Panc1 (cell line): ENCODE measurements at regions not wholly inside any gene's neighbourhood (a gene's known extent, or its start where the extent isn't known, plus 50 kb on each side); places are given as distances from the start of the nearest gene placed in this dataset.

Source experiments
- ATAC-seq: fragments of 200-7000 bp; cut with Tn5 transposase; 2 replicates; pipeline ENCODE4 v1.9.1; 2020; ENCODE audit warnings: mild to moderate bottlenecking, moderate library complexity
- BruUV-seq: library from RNA; stranded (reverse); fragments of 400-500 nt; replicated peaks from 2 replicates; lab custom pipeline; 2021; lab: Mats Ljungman, UMichigan
- CTCF ChIA-PET: fragments of 300-600 bp; sonication (Branson Sonifier 250); formaldehyde crosslinking; loops from one replicate; lab custom pipeline; 2022; ENCODE audit warnings: antibody characterized with exemption; lab: Charles Lee
- POLR2A ChIA-PET: fragments of 300-600 bp; sonication (Branson Sonifier 250); formaldehyde crosslinking; loops from one replicate; lab custom pipeline; 2022; ENCODE audit warnings: antibody characterized with exemption; lab: Charles Lee
- DNase-seq: peaks from one replicate; pipeline ENCODE4 v3.0.0-alpha.2; 2010; ENCODE audit warnings: low read depth, low spot score
- H3K27ac ChIP-seq: 2 replicates; pipeline ENCODE4 v1.5.1; 2011; ENCODE audit warnings: mild to moderate bottlenecking, low read length, inconsistent platforms
- H3K27me3 ChIP-seq: fragments of 200-500 bp; sonication (Bioruptor generic); 2 replicates; pipeline ENCODE4 v1.6.0; 2014; ENCODE audit warnings: low read length, inconsistent platforms; ENCODE audit not compliant: control insufficient read depth, insufficient read depth
- H3K36me3 ChIP-seq: fragments of 200-500 bp; sonication (Bioruptor generic); 2 replicates; pipeline ENCODE4 v1.5.1; 2014; ENCODE audit warnings: inconsistent platforms, mild to moderate bottlenecking, low read length, moderate library complexity; ENCODE audit not compliant: control insufficient read depth, insufficient read depth
- H3K4me1 ChIP-seq: 2 replicates; pipeline ENCODE4 v1.5.1; 2011; ENCODE audit warnings: inconsistent platforms, mild to moderate bottlenecking, low read length, moderate library complexity; ENCODE audit not compliant: control insufficient read depth, insufficient read depth
- H3K4me3 ChIP-seq, 2 experiments: 2 replicates each; pipeline ENCODE4 v1.5.1; 2011 to 2012; ENCODE audit warnings: low read depth in 2 of 2, low read length in 2 of 2, mild to moderate bottlenecking in 2 of 2, inconsistent platforms in 1 of 2, moderate library complexity in 1 of 2
- H3K9me3 ChIP-seq: fragments of 200-500 bp; sonication (Bioruptor generic); 2 replicates; pipeline ENCODE4 v1.5.1; 2014; ENCODE audit warnings: low read depth, mild to moderate bottlenecking, inconsistent platforms, low read length, moderate library complexity; ENCODE audit not compliant: control insufficient read depth, insufficient read depth
- CTCF ChIP-seq: fragments of 450-650 bp; IDR thresholded peaks from 2 replicates; pipeline ENCODE4 v1.5.1; 2017; ENCODE audit warnings: mild to moderate bottlenecking
- POLR2AphosphoS5 ChIP-seq: IDR thresholded peaks from 2 replicates; pipeline ENCODE4 v1.6.1; 2012; ENCODE audit warnings: mild to moderate bottlenecking, low read depth, low read length, moderate library complexity
- REST ChIP-seq, 2 experiments: IDR thresholded peaks; 2 replicates each; pipeline ENCODE4 v1.6.1; 2011 to 2012; ENCODE audit warnings: low read depth in 2 of 2, control low read depth in 1 of 2, low read length in 1 of 2, mild to moderate bottlenecking in 1 of 2, moderate library complexity in 1 of 2; ENCODE audit not compliant: insufficient read depth in 1 of 2
- SIN3A ChIP-seq: IDR thresholded peaks from 2 replicates; pipeline ENCODE4 v1.6.1; 2012; ENCODE audit warnings: low read depth, mild to moderate bottlenecking, low read length, moderate library complexity, borderline replicate concordance; ENCODE audit not compliant: insufficient read depth
- TCF7L2 ChIP-seq: IDR thresholded peaks from 2 replicates; pipeline ENCODE4 v1.6.1; 2011; ENCODE audit warnings: mild to moderate bottlenecking, low read depth, low read length, inconsistent platforms
- in situ Hi-C: cut with HindIII; loops from 2 replicates; pipeline ENCODE4 v1.10.0; 2016; ENCODE audit warnings: low sequenced_read_pairs, low pct_unique_long_range_greater_than_20kb
- intact Hi-C: fragments of 100-400 bp; cut with micrococcal nuclease; formaldehyde crosslinking; loops from one replicate; pipeline ENCODE4 v1.10.0; 2022; ENCODE audit not compliant: unreplicated experiment

GRCh38 chr12:116628450-116628793, 69.2 kb downstream of the MAP1LC3B2 start:
- intact Hi-C loops: no loop called here
- H3K4me1 ChIP-seq: no peaks in the 10 kb centered on the region
- no peaks in the 10 kb centered on the region for H3K9me3 ChIP-seq
- no peak overlapping the region for H3K27ac ChIP-seq
- CTCF ChIA-PET: no interaction called here
- DNase-seq (no peak), ATAC-seq (0 out of 2 replicates have a peak, but pooled peaks have one; percentile 26)
- no peak overlapping the region for H3K4me3 ChIP-seq
- no peaks in the 10 kb centered on the region for H3K36me3 ChIP-seq
- TF ChIP-seq CTCF (no peak), POLR2AphosphoS5 (no peak), SIN3A (no peak), TCF7L2 (no peak), REST (IDR thresholded peaks at IDR 0.05; ENCODE audit: insufficient read depth in 1 of 2, low read depth in 2 of 2, low read length in 1 of 2) (no peak)
- POLR2A ChIA-PET: interaction anchor here (0.6 kb wide), 1 partner anchor 61 kb away, joined by 4 read pairs; no protein-coding TSS in a partner anchor
- no TSS peak for BruUV-seq
- H3K27me3 ChIP-seq: no peaks in the 10 kb centered on the region
- in situ Hi-C loops: no loop called here
